HG03039 (cell line): ENCODE measurements at regions not wholly inside any gene's neighbourhood (a gene's known extent, or its start where the extent isn't known, plus 50 kb on each side); places are given as distances from the start of the nearest gene placed in this dataset.

Experiments
- ATAC-seq: cut with Tn5 transposase; IDR thresholded peaks from one replicate; pipeline ENCODE4 v1.9.1; 2021; ENCODE audit warnings: mild to moderate bottlenecking, moderate library complexity; ENCODE audit not compliant: unreplicated experiment

GRCh38 chr11:10641912-10642697 is 51.5 kb downstream of the IRAG1 start:
- ATAC-seq: no peak

GRCh38 chr11:10641177-10641911 is 52.2 kb downstream of the IRAG1 start:
- peak; percentile 74 for ATAC-seq

GRCh38 chr11:10640308-10640707 is 53.2 kb downstream of the IRAG1 start:
- no peak for ATAC-seq

GRCh38 chr11:10639350-10639749 is 54.2 kb downstream of the IRAG1 start:
- no peak for ATAC-seq

GRCh38 chr11:10638316-10638925 is 55.1 kb downstream of the IRAG1 start:
- ATAC-seq: no peak

- no peak for ATAC-seq
Observed at GRCh38 chr11:10637731-10638151, 55.8 kb downstream of the IRAG1 start.

- ATAC-seq: no peak
Observed at GRCh38 chr11:10634407-10634806, 59.1 kb downstream of the IRAG1 start.

- ATAC-seq: no peak
Observed at GRCh38 chr11:10633261-10633660, 60.3 kb downstream of the IRAG1 start.

- no peak for ATAC-seq
Observed at GRCh38 chr11:10632483-10632882, 61.1 kb downstream of the IRAG1 start.

- no peak for ATAC-seq
Observed at GRCh38 chr11:10631761-10632160, 61.8 kb downstream of the IRAG1 start.

GRCh38 chr11:10629411-10630002 is 61.0 kb upstream of the LYVE1 start:
- ATAC-seq: no peak

- no peak for ATAC-seq
Observed at GRCh38 chr11:10628508-10629236, 60.2 kb upstream of the LYVE1 start.

- ATAC-seq: no peak
Observed at GRCh38 chr11:10627816-10628215, 59.4 kb upstream of the LYVE1 start.

- ATAC-seq: no peak
Observed at GRCh38 chr11:10627291-10627690, 58.8 kb upstream of the LYVE1 start.

GRCh38 chr11:10625982-10626311 is 57.5 kb upstream of the LYVE1 start:
- no peak for ATAC-seq

- no peak for ATAC-seq
Observed at GRCh38 chr11:10625281-10625981, 57.0 kb upstream of the LYVE1 start.

GRCh38 chr11:10623797-10624761 is 55.6 kb upstream of the LYVE1 start:
- no peak for ATAC-seq

GRCh38 chr11:10622957-10623791 is 54.7 kb upstream of the LYVE1 start:
- ATAC-seq: no peak
